NB4 (cell line): ENCODE measurements at regions not wholly inside any gene's neighbourhood (a gene's known extent, or its start where the extent isn't known, plus 50 kb on each side); places are given as distances from the start of the nearest gene placed in this dataset.

Experiments used
- DNase-seq: peaks from one replicate; pipeline ENCODE4 v3.0.0; 2010; ENCODE audit warnings: low read depth
- H3K4me3 ChIP-seq: one replicate; pipeline ENCODE4 v1.5.1; 2011; ENCODE audit warnings: mild to moderate bottlenecking, low read depth, low read length, moderate library complexity
- CTCF ChIP-seq: IDR thresholded peaks from one replicate; pipeline ENCODE4 v1.5.1; 2012; ENCODE audit warnings: low read depth, low read length
- MAX ChIP-seq: IDR thresholded peaks from 2 replicates; pipeline ENCODE4 v1.6.1; 2011; ENCODE audit warnings: low read depth, low read length
- MYC ChIP-seq: IDR thresholded peaks from 2 replicates; pipeline ENCODE4 v1.6.1; 2011; ENCODE audit warnings: low read depth, low read length
- POLR2A ChIP-seq: IDR thresholded peaks from 2 replicates; pipeline ENCODE4 v1.6.1; 2011; ENCODE audit warnings: mild to moderate bottlenecking; ENCODE audit not compliant: insufficient read length; ENCODE audit errors: extremely low read depth

- TF ChIP-seq MAX (no peak), CTCF (no peak), POLR2A (no peak), MYC (no peak)
- no peak overlapping the region for H3K4me3 ChIP-seq
- no peak for DNase-seq
Measured at GRCh38 chr4:35106091-35106734, 1138.1 kb downstream of the ARAP2 start.

- no peak overlapping the region for H3K4me3 ChIP-seq
- no peak for DNase-seq
- TF ChIP-seq MAX (no peak), CTCF (no peak), MYC (no peak), POLR2A (no peak)
Measured at GRCh38 chr4:35124106-35124505, 1120.2 kb downstream of the ARAP2 start.

GRCh38 chr4:35125995-35126712, 1118.2 kb downstream of the ARAP2 start:
- no peak overlapping the region for H3K4me3 ChIP-seq
- no peak for DNase-seq
- TF ChIP-seq CTCF (no peak), MYC (no peak), POLR2A (no peak), MAX (no peak)

GRCh38 chr4:35138449-35138848, 1105.9 kb downstream of the ARAP2 start:
- no peak overlapping the region for H3K4me3 ChIP-seq
- TF ChIP-seq CTCF (no peak), MYC (no peak), MAX (no peak), POLR2A (no peak)
- no peak for DNase-seq

GRCh38 chr4:35147761-35148160, 1096.6 kb downstream of the ARAP2 start:
- TF ChIP-seq POLR2A (no peak), MYC (no peak), CTCF (no peak), MAX (no peak)
- no peak overlapping the region for H3K4me3 ChIP-seq
- no peak for DNase-seq
